A549 (cell line): ENCODE measurements at regions not wholly inside any gene's neighbourhood (a gene's known extent, or its start where the extent isn't known, plus 50 kb on each side); places are given as distances from the start of the nearest gene placed in this dataset.

Experiments
- CTCF ChIP-seq: fragments of >200 bp; sonication (Bioruptor Twin); formaldehyde crosslinking; IDR thresholded peaks from 3 replicates; pipeline ENCODE4 v1.5.1; 2016
- JUN ChIP-seq, 2 experiments: fragments of >200 bp; sonication (Bioruptor Twin); formaldehyde crosslinking; IDR thresholded peaks; 2 replicates in 1 of 2; 3 replicates in 1 of 2; pipeline ENCODE4 v1.6.1; 2016 to 2017
- POLR2A ChIP-seq: IDR thresholded peaks from 2 replicates; pipeline ENCODE4 v1.6.1; 2012; ENCODE audit warnings: mild to moderate bottlenecking, low read length

GRCh38 chr3:177476921-177477435 lies 279.7 kb upstream of the TBL1XR1 start:
- TF ChIP-seq POLR2A (no peak), CTCF (no peak), JUN (IDR thresholded peaks at IDR 0.05) (no peak)
